Limb (tissue), 2 donors: ENCODE measurements at regions not wholly inside any gene's neighbourhood (a gene's known extent, or its start where the extent isn't known, plus 50 kb on each side); places are given as distances from the start of the nearest gene placed in this dataset.

Source experiments
- DNase-seq, 2 donors: peaks; one replicate each; pipeline ENCODE4 v3.0.0-alpha.2; 2016; ENCODE audit errors: extremely low spot score in 2 of 2

DNA sequence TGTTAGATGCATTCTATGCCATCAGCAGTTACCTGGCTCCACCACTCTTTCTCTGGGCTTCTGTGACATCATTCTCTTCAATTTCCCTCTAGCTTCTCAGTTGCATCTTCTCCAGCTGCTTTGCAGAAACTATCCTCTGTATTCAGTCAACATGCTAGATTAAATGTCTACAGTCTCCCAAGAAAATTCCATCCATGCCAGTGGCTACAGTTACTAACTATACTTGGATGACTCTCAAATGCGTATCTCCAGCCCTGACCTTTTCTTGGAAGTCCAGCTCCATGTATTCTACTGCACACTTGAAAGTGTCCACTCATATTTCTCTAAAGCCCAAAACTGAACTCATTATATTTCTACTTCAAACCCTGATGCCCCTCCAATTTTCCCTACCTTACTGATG, 232.3 kb upstream of the TENM3 start:
- no peak for DNase-seq

DNA sequence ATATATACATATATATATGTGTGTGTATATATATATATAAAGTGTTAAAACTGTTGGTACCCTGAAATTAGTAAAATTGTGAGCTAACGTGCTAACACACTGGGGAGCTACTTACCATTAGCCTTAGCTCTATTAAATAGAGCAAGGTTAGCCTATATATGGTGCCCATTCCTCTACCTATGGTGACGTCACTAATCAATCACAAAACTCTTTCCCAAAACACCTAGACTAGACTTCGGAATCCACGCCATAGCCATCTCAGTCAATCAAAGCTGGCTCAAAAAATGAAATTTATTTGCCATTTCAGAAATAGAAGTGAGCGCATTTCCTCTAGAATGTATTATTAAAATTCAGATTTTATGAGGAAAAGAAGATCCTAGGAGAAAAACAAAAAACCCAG, 229.0 kb upstream of the TENM3 start:
- DNase-seq, result no peak

DNA sequence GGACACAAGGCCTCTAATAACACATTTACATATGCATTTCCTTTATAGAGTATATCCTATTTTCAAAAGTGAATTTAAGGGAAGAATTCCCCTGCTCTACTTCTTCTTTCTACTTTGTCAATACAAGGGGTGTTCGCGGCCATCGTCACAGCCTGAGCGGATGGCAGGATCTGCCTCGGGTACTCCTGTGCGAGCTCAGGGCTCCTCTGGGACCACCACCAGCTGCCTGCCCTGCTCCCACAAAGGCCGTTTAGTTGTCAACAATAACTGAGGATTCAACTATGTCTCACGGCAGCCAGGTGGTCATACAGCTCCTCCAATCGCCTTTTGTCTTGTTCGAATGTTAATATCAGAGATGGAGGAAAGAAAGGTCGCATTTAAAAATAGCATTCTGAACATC, 228.2 kb upstream of the TENM3 start:
- no peak for DNase-seq

DNA sequence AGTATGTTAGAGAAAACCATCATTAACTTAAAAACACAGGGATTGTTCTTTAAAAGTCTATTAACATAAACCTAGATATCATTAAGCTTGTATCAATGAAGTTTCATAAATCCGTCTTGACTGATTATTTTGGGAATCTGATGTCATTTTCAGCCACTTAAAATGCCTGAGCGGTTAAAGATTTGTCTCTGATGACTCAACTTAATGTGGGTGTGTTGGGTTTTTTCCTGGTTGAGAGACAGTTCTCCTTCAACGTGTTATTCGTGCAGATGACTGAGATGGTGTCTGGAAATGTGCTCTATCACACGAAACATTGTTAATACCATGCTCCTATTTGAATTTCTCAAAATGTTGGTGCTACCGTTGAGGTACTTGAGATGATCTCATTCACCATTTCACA, 227.3 kb upstream of the TENM3 start:
- no peak for DNase-seq

DNA sequence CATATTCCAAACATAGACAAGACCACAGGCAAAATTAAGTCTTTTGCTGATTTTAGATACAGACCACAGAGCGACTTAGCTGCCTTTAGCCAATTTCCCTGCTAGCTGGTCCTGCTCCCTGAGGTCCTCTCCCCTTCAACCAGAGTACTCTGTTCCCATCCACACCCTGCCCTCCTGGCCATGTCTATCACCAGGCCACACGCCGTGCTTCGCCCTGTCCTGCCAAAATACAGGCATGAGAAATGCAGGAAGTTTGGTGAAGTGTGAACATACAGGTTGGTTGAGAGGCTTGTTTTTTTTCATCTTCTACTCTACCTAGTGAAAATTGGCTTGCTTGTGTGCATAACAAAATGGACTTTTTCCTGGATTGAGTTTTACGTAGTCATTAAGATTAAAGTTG, 226.2 kb upstream of the TENM3 start:
- DNase-seq, result no peak

DNA sequence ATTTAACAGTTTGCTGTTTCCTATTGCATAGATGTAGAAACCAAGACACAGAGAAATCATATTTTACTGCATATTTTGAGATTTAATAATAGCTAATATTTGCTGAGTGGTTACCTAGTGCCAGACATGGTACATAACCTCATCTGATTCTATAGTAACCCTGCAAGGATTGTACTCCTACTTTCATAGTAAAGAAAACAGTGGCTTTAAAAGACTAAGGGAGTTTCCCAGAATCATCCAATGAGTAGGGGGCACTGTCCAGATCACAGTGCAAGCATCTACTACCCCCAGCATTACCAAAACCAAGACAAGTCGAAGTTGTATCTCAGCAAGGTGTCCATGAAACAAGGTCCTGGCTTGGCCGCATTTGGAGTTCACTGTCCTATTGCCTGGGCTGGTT, 224.5 kb upstream of the TENM3 start:
- no peak for DNase-seq

DNA sequence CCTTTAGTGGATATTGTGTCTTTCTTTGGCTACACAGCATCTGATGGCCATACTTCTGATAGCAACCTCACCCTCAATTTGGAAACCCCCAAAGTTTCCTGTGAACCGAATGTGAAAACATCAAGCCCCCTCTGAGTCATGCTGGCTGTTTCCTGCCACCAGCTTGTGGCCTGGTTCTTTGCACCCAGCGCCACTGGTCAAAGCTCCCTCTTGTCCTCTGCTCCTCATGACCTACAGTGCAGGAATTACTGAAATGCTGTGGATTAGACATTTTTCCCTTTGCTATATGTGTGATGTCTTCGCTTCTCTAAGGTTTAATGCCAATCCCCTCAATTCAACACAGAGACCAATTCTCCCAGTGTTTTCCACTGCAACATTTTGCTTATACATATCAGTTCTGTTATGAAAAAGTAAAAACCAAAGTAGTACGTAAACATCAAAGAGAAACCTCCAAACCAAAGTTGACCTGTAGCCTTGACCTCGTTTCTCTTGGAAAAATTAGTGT, 224.0 kb upstream of the TENM3 start:
- DNase-seq, result no peak

DNA sequence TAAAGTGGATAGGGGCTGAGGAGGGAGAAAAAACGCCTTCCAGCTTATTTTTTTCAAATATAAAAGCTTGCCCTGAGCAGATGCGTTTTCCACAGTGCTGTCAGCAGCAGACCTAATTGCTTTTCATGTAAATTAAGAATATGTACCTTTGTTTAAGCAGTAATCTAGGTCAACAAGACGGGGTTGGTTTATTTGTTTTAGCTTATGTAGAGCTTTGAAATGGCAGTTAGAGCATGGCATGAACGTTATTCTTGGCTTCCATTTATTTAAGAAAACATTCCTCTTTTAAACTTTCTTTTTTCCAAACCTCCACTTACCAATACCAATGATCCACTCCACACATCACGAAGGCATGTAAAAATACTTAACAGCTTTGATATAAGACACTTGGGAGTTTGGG, 220.3 kb upstream of the TENM3 start:
- DNase-seq, result no peak

DNA sequence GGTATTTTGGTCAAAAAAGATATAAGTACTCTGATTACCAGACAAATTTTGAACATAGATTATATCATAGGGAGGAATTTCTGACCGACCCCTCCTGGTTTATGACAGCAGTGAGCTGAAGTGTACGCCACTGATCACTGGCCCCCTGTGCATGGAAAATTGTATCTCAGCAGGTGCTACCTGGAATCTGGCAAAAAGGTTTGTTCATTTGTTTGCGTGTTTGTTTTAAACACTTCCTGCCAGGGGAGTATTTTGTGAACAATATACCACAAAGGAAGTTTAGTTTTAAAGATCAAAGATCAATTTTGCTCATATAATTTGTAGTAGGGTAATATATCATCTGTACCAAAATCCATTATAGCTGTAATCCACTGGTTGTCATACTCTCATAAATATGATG, 219.7 kb upstream of the TENM3 start:
- no peak for DNase-seq

DNA sequence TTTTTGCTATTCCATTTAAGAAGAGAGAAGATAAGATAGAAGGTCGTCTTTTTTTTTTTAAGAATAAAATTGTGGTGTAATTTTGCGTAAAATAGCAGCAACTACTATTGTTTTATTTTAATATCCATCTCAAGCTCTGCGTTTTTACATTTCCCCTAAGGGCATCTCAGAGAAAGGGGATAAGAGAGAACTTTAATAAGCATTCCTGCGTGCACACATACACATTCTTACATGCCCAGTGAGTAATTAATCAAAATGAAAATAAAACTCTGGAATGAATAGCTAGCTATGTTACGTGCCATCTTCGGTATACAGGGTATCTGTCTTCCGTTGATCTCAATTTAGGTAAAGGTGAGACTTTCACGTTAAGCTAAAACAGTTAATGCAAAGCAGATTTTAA, 200.3 kb upstream of the TENM3 start:
- no peak for DNase-seq

DNA sequence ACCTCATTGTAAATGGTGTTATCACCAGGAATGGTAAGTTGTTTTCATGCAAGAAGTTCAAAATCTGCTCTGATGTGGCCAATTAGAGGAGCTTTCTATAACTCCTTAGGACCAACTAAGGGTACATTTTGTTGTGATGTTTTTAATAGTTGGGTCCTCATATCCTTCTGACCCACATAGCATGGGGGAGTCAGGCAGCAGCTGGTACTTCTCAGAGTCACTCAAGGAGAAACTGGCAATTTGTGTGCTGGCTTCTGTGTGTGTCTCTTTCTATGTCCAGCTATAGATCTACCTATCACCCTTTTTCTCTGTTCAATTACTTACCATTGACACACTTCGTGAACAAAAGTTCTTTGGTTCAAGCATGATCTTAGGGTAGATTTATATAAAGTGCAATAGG, 194.3 kb upstream of the TENM3 start:
- DNase-seq, result no peak

DNA sequence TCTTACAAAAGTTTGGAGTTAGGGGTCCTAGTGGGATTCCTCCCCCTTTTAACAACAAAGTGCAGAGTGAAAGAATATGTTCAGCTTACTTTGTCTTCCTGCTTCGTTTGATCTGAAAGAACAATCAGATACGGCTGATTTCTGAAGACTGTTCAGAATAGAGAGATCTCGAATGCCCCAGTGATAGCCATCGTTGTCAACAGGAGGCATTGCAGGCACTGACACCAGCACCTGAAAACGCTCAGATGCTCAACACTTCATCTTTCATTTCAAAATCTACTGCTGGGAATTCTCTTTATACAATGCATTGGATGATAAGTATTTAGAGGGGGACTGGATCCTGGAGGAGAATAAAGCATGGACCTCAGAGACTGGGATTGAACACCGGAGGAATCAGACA, 186.3 kb upstream of the TENM3 start:
- no peak for DNase-seq

DNA sequence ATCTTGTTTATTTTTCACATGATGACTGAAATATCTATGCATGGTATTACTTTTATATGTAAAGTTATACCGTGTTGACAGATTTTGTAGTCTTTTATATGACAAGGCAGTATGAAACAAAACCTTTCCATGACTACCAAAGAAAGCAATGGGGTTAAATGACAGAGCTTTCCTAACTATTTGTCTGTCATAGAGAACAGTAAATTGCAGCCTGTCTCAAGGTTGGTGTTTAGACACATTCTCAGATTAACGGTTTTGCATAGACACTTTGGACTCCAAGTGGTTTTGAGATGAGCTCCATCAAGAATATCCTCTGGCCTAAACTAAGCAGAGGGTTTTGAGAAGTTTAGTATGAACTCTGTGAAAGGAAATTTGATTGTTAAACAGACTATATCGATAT, 180.7 kb upstream of the TENM3 start:
- no peak for DNase-seq

DNA sequence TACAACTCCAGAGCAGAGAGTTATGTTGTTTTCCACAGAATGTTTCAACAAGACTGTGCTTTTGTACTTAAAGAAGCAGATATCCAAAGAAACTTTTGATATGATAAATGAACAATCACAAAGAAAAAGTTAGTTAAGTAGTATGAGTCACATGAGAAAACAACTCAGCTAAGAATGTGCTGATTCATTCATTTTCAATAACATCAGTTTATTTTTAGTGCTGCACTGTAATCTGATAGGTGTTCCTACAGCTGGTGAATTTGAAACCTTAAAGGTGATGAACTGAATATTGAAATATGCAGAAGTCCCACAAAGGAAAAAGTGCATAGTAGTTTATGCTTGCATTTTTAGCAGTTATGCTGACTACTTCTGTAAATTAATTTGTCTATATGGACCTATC, 180.3 kb upstream of the TENM3 start:
- peak in 1 of 2 donors; percentile 16 for DNase-seq

DNA sequence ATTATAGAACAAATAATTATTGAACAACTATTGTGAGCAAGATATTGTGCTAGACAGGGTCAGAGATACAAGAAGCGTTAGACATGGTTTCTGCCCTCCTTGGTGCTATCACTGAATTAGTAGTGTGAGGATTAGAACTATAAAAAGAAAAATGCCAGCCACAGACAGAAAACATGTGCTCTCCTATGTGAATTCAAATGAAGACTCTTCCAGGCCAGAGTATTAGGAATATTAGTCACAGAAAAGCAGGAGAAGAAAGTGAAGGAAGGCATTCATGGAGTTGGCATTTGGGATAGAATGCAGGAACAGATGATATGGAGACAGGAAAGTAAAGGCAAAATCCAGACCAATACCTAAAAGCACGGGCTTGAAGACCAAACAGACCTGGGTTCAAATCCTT, 179.6 kb upstream of the TENM3 start:
- DNase-seq, result no peak

DNA sequence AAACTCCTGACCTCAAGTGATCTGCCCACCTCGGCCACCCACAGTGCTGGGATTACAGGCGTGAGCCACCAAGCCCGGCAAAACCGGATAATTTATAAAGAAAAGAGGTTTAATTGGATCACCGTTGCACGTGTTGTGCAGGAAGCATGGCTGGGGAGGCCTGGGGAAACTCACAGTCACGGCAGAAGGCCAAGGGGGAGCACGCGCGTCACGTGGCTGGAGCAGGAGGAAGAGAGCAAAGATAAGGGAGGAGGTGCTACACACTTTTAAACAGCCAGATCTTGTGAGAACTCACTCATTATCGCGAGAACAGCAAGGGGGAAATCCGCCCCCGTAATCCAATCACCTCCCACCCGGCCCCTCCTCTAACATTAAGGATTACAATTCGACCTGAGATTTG, 177.9 kb upstream of the TENM3 start:
- no peak for DNase-seq

DNA sequence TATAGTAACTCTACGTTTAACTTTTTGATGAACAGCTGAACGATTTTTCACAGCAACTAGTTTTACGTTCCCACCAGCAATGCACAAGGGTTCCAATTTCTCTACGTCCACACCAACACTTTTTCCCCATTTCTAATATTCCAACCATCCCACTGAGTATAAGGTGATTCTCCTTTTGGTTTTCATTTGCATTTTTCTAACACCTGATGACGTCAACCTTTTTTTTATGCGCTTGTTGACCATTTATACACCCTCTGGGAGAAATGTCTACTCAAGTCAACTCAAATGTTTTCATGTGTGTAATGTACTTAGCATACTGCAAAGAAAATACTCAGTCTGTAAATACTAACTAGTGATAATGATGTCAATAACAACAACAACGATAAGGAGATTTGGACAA, 177.2 kb upstream of the TENM3 start:
- DNase-seq, result no peak

DNA sequence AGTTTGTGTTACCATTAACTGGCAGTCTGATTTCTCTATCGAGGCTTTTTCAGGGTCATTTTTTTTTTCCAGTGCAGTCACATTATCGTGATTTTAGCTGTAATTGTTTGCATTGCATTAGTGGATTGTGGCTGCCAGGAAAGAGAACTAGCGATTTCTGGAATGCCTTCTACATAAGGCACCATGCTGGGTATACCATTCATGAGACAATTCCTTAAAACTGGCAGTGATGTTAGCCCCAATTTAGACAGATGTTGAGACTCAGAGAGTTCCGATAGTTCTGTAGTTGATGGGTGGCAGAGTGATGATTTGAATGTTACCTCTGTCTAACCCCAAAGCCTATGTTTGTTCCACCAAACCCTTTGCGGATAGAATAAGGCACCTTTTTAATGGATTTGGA, 175.4 kb upstream of the TENM3 start:
- no peak for DNase-seq

DNA sequence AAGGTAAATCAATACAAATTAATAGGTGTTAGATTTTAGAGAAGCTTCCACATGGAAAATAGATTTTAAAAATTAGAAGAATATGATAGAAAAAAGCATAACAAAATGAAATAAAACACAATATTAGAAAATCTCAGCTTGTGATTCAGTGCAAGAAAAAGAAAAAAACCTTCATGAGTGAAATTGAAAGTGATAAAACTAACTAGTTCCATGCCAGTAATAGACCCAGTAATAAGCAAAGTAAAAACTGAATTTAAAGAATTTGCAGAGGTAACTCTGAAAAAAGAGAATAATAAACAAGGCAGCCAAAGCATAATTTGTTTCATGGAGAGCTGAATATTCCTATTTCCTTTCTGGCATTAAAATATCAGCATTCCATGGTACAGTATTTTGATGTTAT, 174.3 kb upstream of the TENM3 start:
- no peak for DNase-seq

DNA sequence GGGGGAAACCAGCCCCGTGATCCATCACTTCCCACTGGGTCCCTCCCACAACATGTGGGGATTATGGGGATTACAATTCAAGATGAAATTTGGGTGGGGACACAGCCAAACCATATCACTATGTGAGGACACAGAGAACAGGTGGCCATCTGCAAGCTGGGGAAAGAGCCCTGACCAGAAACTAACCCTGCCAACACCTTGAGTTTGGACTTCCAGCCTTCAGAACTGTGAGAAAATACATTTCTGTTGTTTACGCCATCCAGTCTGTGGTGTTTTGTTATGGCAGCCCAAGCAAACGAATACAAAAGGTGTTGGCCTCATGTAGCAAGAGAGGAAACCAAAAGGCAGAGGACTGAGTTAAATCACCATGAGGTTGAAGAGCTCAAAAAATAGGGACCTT, 169.9 kb upstream of the TENM3 start:
- DNase-seq, result no peak

DNA sequence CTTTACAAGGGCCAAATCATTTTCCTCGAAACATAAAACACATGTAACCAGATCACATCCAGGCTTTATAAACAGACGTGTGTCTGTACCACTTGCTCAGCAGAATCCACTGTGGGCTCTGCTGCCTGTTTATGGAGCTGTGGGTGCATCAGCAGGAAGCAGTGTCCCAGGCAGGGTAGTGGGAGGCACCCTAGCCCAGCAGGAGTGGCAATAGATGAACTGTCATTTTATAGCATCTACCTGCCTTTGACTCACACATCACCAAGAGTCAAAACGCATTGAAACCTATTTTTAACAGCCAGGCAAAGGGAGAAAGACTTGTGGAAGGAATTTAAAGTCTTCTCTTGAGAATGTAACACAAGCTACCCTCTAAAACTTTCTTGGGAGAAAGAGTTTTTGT, 169.1 kb upstream of the TENM3 start:
- DNase-seq, result no peak

DNA sequence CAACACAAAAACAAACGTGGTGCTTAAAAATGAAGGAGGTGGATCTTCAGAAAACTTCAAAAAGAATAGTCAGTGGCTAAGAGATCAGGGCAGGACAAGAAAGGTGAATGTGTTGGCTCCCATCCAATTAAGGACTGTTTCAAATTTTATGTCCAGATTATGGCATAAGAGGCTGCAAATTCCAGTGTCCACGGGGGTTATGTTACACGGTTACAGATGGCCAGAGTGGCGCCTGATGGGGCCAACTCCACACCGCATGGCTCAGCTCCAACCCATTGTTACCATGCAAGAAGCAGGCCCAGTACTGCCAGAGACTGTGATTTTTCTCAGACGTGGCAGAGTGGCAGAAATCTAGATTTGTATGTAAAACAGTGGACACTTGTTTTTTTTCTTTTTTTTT, 168.4 kb upstream of the TENM3 start:
- no peak for DNase-seq

DNA sequence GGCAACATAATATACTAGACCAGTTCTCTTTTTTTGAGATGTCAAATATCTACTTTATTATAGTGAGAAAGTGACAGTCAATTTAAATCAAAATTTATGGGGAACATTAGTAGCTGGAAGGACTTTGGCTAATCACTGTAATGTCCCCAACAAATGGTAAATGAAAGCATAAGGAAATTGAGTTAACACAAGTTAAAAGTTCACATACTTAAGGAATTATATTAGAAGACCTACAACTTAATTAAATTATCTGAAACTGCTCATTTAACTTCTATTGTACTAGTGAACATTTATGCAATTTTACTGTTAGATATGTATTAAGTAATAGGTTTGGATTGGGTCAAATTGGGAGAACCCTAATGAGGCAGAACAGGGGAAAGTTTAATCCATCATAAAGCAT, 160.3 kb upstream of the TENM3 start:
- DNase-seq, result no peak

DNA sequence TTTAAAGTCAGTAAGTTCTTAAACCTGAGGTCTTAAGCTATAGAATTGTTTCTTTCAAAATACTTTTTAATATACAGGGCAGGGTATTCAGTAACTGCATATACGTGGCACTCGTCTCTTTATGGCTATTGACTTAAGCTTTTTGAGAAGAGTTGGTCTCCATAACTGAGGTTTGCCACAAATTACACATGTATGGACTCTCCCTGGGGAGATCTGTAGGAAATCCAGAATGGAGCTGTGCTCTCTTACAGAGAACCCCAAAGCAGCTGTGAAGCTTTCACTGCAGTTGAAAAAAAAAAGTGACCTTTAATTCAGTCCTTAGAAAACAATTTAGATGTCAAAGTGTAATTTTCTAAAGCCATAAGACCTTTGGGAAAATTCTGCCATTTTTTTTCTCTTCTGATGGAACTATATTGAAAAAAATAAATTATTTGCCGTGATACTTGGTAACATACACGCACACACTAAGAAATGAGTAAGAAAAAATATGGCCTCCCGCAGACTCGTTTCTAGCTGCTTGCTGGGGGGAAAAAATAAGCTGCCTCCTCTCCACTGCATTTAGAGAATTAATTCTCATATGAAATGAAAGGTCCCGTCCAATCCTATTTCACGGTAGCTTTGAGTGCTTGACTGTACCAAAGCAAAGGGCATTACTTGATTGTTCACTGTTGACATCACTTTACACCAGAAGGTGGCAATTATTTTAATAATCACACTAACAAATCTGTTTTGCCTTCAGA, 159.4 kb upstream of the TENM3 start:
- no peak for DNase-seq
